Ovary (tissue), 3 donors: ENCODE measurements at regions not wholly inside any gene's neighbourhood (a gene's known extent, or its start where the extent isn't known, plus 50 kb on each side); places are given as distances from the start of the nearest gene placed in this dataset.

Experiments used
- EP300 ChIP-seq: sonication (generic); formaldehyde crosslinking; IDR thresholded peaks from one replicate; pipeline ENCODE4 v1.6.1; 2017; ENCODE audit warnings: antibody characterized with exemption
- POLR2A ChIP-seq: fragments of 450-650 bp; IDR thresholded peaks from one replicate; pipeline ENCODE4 v1.6.1; 2017; ENCODE audit warnings: antibody characterized with exemption, mild to moderate bottlenecking, moderate library complexity
- TF ChIP-seq, protein P1 (sequence below), 3 donors: fragments of 450-650 bp in 2 of 3; fragments of 200-600 bp in 1 of 3; IDR thresholded peaks; one replicate each; pipeline versions ENCODE4 v1.5.1 to v1.8.0; 2016 to 2022; ENCODE audit warnings: antibody characterized with exemption in 3 of 3, mild to moderate bottlenecking in 1 of 3
- donor health status: DM: no; HTN: no; CAD: no.

DNA sequence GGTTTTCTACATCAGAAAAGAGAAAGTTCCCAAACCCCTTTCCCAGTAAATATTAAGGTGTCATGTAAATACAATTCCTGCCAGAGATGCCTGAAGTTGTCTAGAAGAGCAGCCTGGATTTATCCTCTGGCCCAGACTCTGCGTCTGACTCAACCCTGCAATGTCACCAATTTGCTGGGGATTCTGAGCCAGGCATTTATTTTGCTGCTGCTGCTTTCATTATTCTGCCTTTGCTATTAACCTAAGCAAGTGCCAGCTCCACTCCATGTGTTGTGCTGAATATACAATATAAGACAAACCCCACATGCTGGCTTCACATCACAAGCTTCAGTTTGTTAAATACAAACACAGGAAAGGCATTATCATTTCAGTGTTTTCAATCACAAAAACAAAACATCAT, 59.1 kb downstream of the ELAPOR2 start:
- TF ChIP-seq, protein P1, sequence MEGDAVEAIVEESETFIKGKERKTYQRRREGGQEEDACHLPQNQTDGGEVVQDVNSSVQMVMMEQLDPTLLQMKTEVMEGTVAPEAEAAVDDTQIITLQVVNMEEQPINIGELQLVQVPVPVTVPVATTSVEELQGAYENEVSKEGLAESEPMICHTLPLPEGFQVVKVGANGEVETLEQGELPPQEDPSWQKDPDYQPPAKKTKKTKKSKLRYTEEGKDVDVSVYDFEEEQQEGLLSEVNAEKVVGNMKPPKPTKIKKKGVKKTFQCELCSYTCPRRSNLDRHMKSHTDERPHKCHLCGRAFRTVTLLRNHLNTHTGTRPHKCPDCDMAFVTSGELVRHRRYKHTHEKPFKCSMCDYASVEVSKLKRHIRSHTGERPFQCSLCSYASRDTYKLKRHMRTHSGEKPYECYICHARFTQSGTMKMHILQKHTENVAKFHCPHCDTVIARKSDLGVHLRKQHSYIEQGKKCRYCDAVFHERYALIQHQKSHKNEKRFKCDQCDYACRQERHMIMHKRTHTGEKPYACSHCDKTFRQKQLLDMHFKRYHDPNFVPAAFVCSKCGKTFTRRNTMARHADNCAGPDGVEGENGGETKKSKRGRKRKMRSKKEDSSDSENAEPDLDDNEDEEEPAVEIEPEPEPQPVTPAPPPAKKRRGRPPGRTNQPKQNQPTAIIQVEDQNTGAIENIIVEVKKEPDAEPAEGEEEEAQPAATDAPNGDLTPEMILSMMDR (IDR thresholded peaks at IDR 0.05) = no peak
- TF ChIP-seq POLR2A (no peak), EP300 (no peak)
